Ovary (tissue), 7 donors: ENCODE measurements at regions not wholly inside any gene's neighbourhood (a gene's known extent, or its start where the extent isn't known, plus 50 kb on each side); places are given as distances from the start of the nearest gene placed in this dataset.

Source experiments
- DNase-seq, 5 donors: peaks; one replicate each; pipeline ENCODE4 v3.0.0-alpha.2; 2019 to 2020
- H3K27ac ChIP-seq, 2 donors: fragments of 200-600 bp; one replicate each; pipeline versions ENCODE4 v1.5.1 to v1.8.0; 2019 to 2022
- H3K27me3 ChIP-seq: fragments of 200-600 bp; one replicate; pipeline ENCODE4 v1.8.0; 2022
- H3K36me3 ChIP-seq: fragments of 200-600 bp; sonication (generic); one replicate; pipeline ENCODE4 v1.5.1; 2019
- H3K4me1 ChIP-seq: one replicate; pipeline ENCODE4 v1.8.1; 2013; ENCODE audit warnings: mild to moderate bottlenecking, moderate library complexity; ENCODE audit not compliant: insufficient read depth
- H3K4me3 ChIP-seq: fragments of 200-600 bp; sonication (generic); one replicate; pipeline ENCODE4 v1.5.1; 2017
- H3K9me3 ChIP-seq, 2 donors: fragments of 200-600 bp in 1 of 2; sonication (generic) in 1 of 2; one replicate each; pipeline versions ENCODE4 v1.5.1 to v1.8.1; 2013 to 2019; ENCODE audit warnings: mild to moderate bottlenecking in 1 of 2, moderate library complexity in 1 of 2
- EP300 ChIP-seq: sonication (generic); formaldehyde crosslinking; IDR thresholded peaks from one replicate; pipeline ENCODE4 v1.6.1; 2017; ENCODE audit warnings: antibody characterized with exemption
- POLR2A ChIP-seq: fragments of 450-650 bp; IDR thresholded peaks from one replicate; pipeline ENCODE4 v1.6.1; 2017; ENCODE audit warnings: antibody characterized with exemption, mild to moderate bottlenecking, moderate library complexity
- WGBS, 3 donors: extraction: QIAGEN DNeasy Blood & Tissue Kit in 1 of 3; methylation state at CpG; one replicate each; pipeline versions ENCODE4 v1.1.5 to v1.1.7; 2013 to 2017; 5-methylcytosine and 5-hydroxymethylcytosine counted together
- intact Hi-C, 4 donors: fragments of 100-400 bp; cut with DNase I; formaldehyde crosslinking; loops; one replicate each; pipeline versions ENCODE4 v1.11.0 to v1.15.1; 2022 to 2023
- TF ChIP-seq, protein P1 (sequence below), 3 donors: fragments of 450-650 bp in 2 of 3; fragments of 200-600 bp in 1 of 3; IDR thresholded peaks; one replicate each; pipeline versions ENCODE4 v1.5.1 to v1.8.0; 2016 to 2022; ENCODE audit warnings: antibody characterized with exemption in 3 of 3, mild to moderate bottlenecking in 1 of 3
- donor health status: DM: no; HTN: no; CAD: no; lungs with moderate emphysema.
- donor health status: DM: no; HTN: no; CAD: no.
- donor health status: Bipolar disorder and iron deficiency.
- donor health status: DM: no; HTN: no; CAD: no.
- donor health status: DM: yes; HTN: yes; CAD: no.

DNA sequence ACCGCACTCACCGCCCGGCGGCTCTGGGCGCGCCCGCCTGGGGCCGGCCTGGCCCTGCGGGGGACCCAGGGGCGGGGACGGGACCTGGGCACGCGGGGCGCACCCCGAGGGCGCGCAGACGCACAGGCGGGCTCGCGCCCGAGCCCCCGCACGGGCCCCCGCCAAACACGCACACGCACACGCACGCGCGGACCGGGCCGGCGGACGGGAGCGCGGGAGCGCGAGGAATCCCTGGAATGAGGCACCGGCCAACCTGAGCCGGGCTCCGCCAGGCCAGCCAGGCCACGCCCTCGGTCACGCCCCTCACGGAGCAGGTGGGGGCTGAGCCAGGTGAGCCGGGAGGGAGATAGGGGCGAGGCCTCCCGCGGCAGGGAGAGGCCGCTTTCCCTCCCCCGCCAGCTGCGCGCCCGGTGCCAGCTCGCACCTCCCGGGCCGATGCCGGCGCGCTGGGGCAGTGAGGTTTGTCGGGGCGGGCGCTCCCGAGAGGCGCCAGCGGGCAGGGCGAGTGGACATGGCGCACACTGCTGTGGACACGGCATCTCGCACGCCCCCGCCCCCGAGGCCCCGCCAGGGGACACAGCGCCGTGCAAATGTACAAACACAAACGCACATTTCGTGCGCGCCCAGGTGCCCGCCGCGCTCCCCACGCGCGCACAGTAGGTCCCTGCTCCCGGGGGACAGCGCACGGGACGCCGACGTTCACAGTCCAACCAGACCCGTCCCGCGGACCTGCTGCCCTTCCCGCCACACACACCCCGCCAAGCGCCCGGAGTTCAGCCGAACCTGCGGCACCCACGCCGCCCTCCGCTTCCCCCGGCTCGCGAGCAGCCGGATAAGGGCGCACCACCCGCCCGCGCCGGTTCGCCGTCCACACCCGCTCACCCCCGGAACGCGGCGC is 75.9 kb upstream of the VGLL4 start:
- intact Hi-C loops = no loop called here
- H3K4me3 ChIP-seq = peak overlapping the region; percentile 84
- no peaks in the 10 kb centered on the region for H3K27me3 ChIP-seq
- H3K4me1 ChIP-seq = no peaks in the 10 kb centered on the region
- peak overlapping the region; percentile 88 to 91 for H3K27ac ChIP-seq
- H3K36me3 ChIP-seq = no peaks in the 10 kb centered on the region
- no peak for TF ChIP-seq EP300
- TF ChIP-seq, protein P1, sequence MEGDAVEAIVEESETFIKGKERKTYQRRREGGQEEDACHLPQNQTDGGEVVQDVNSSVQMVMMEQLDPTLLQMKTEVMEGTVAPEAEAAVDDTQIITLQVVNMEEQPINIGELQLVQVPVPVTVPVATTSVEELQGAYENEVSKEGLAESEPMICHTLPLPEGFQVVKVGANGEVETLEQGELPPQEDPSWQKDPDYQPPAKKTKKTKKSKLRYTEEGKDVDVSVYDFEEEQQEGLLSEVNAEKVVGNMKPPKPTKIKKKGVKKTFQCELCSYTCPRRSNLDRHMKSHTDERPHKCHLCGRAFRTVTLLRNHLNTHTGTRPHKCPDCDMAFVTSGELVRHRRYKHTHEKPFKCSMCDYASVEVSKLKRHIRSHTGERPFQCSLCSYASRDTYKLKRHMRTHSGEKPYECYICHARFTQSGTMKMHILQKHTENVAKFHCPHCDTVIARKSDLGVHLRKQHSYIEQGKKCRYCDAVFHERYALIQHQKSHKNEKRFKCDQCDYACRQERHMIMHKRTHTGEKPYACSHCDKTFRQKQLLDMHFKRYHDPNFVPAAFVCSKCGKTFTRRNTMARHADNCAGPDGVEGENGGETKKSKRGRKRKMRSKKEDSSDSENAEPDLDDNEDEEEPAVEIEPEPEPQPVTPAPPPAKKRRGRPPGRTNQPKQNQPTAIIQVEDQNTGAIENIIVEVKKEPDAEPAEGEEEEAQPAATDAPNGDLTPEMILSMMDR (IDR thresholded peaks at IDR 0.05) = no peak
- no peak for TF ChIP-seq POLR2A
- peak; percentile 66 to 87 (median 78) for DNase-seq
- H3K9me3 ChIP-seq = no peaks in the 10 kb centered on the region
- WGBS, 3 donors = 0 to 1% (median 1%) methylated on average over 14 to 120 of the region's 121 CpGs

GRCh38 chr3:11718637-11719405 is 75.1 kb upstream of the VGLL4 start:
- TF ChIP-seq, protein P1 (IDR thresholded peaks at IDR 0.05) = no peak
- TF ChIP-seq EP300 (no peak), POLR2A (no peak)
- Histone ChIP-seq H3K27ac (peak overlapping the region; percentile 88 to 91), H3K27me3 (no peaks in the 10 kb centered on the region), H3K4me3 (peak overlapping the region; percentile 84), H3K4me1 (no peaks in the 10 kb centered on the region), H3K36me3 (no peaks in the 10 kb centered on the region), H3K9me3 (no peaks in the 10 kb centered on the region)
- intact Hi-C loops = no loop called here
- 0 to 1% (median 0%) methylated on average over 34 to 44 of the region's 44 CpGs for WGBS, 3 donors
- DNase-seq = peak; percentile 41 to 59 (median 53)

GRCh38 chr3:11717768-11718636 is 74.3 kb upstream of the VGLL4 start:
- intact Hi-C loops = no loop called here
- peak overlapping the region; percentile 84 for H3K4me3 ChIP-seq
- H3K9me3 ChIP-seq = no peaks in the 10 kb centered on the region
- 0 to 2% (median 1%) methylated on average over 9 of the region's 9 CpGs for WGBS, 3 donors
- peak in 3 of 5 donors; percentile 34 for DNase-seq
- no peaks in the 10 kb centered on the region for H3K27me3 ChIP-seq
- peak overlapping the region; percentile 88 to 91 for H3K27ac ChIP-seq
- no peaks in the 10 kb centered on the region for H3K4me1 ChIP-seq
- H3K36me3 ChIP-seq = no peaks in the 10 kb centered on the region
- TF ChIP-seq EP300 (no peak), POLR2A (no peak)
- TF ChIP-seq, protein P1 (IDR thresholded peaks at IDR 0.05) = no peak

DNA sequence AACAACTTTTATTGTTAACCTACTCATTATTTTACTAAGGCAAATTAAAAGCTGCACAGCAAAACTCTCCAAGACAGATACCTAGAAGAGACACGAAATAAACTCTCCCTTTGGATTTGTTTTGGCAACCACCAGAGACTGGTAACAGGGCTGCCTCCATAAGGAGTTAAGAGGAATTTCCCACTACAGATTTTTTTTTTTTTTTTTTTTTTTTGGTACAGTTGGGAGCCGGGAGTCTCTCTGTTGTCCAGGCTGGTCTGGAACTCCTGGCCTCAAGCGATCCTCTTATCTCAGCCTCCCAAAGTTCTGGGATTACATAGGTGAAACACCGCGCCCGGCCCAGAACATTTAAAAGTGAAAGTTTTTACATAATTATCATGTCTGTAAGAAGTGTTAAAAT is 73.6 kb upstream of the VGLL4 start:
- Histone ChIP-seq H3K4me1 (no peaks in the 10 kb centered on the region), H3K27me3 (no peaks in the 10 kb centered on the region), H3K4me3 (no peak overlapping the region), H3K36me3 (no peaks in the 10 kb centered on the region), H3K9me3 (no peaks in the 10 kb centered on the region), H3K27ac (peak overlapping the region in 1 of 2 donors; percentile 91)
- no peak for DNase-seq
- TF ChIP-seq, protein P1 (IDR thresholded peaks at IDR 0.05) = no peak
- TF ChIP-seq EP300 (no peak), POLR2A (no peak)
- WGBS, 3 donors = 5 to 10% (median 6%) methylated on average over 6 of the region's 6 CpGs
- intact Hi-C loops = no loop called here
